Activated naive CD4-positive, alpha-beta T cell treated with anti-CD3 and anti-CD28 coated beads, Interleukin-2, amount 10 ng/mL, durations not matched to agents 7 days and 5 days (primary cell): ENCODE measurements at regions not wholly inside any gene's neighbourhood (a gene's known extent, or its start where the extent isn't known, plus 50 kb on each side); places are given as distances from the start of the nearest gene placed in this dataset.
"Not testable (repeated sequence)": the region's sequence is repeated elsewhere in the genome, so short reads cannot be mapped to it uniquely, and the experiment has no call there.

Experiments used
- CTCF ChIA-PET: fragments of 350-600 bp; sonication (Branson Sonifier 250); formaldehyde crosslinking; loops from one replicate; lab custom pipeline; 2021; ENCODE audit warnings: antibody characterized with exemption; lab: Charles Lee
- DNase-seq: peaks from one replicate; pipeline ENCODE4 v3.0.0-alpha.2; 2020
- H3K27ac Mint-ChIP-seq: one replicate; pipeline ENCODE4 v1.8.0; 2021; ENCODE audit warnings: mild to moderate bottlenecking, moderate library complexity, mixed read lengths
- H3K27me3 Mint-ChIP-seq: one replicate; pipeline ENCODE4 v1.8.0; 2021; ENCODE audit warnings: mild to moderate bottlenecking, mixed read lengths
- H3K36me3 Mint-ChIP-seq: one replicate; pipeline ENCODE4 v1.8.0; 2021; ENCODE audit warnings: mixed read lengths
- H3K4me1 Mint-ChIP-seq: one replicate; pipeline ENCODE4 v1.8.0; 2021; ENCODE audit warnings: mixed read lengths
- H3K4me3 Mint-ChIP-seq: one replicate; pipeline ENCODE4 v1.8.0; 2021; ENCODE audit warnings: mild to moderate bottlenecking, moderate library complexity, mixed read lengths
- H3K9me3 Mint-ChIP-seq: one replicate; pipeline ENCODE4 v1.8.0; 2021; ENCODE audit warnings: mixed read lengths

- DNase-seq, H3K9me3 Mint-ChIP-seq, H3K36me3 Mint-ChIP-seq, H3K27me3 Mint-ChIP-seq, CTCF ChIA-PET, H3K4me1 Mint-ChIP-seq, H3K4me3 Mint-ChIP-seq, H3K27ac Mint-ChIP-seq: not testable (repeated sequence)
Observed at GRCh38 chr3:150336363-150336762, 71.7 kb upstream of the TSC22D2 start.

DNA sequence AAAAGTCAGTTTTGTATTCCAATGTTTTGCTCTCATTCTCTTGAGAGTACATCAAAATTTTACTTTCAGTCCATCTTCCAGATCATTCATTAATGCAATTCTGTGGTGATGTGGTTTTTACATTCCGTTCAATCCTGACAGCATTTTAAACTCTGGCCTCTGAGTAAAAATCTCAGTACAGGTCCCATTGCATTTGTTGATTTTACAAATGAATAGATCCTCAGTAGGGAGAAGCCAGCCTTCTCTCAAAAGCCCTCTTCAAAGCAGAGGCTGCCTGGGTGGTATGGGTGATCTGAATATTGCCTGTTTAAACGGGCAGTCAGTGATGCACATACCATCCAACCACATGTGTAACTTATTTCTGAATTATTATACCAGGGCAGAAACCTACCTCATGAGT, 72.5 kb upstream of the TSC22D2 start:
- CTCF ChIA-PET, result no interaction called here
- Mint-ChIP-seq H3K4me1 (no peaks in the 10 kb centered on the region), H3K9me3 (no peaks in the 10 kb centered on the region), H3K27me3 (peaks cover 9% of the 10 kb centered on the region), H3K27ac (no peak overlapping the region), H3K36me3 (no peaks in the 10 kb centered on the region), H3K4me3 (no peak overlapping the region)
- DNase-seq, result no peak

GRCh38 chr3:150334974-150335373, 73.1 kb upstream of the TSC22D2 start:
- H3K4me3 Mint-ChIP-seq, result no peak overlapping the region
- no peak overlapping the region for H3K27ac Mint-ChIP-seq
- no peaks in the 10 kb centered on the region for H3K9me3 Mint-ChIP-seq
- H3K36me3 Mint-ChIP-seq, result no peaks in the 10 kb centered on the region
- CTCF ChIA-PET, result interaction anchor here (1.0 kb wide), 1 partner anchor 161 kb away, joined by 3 read pairs; no protein-coding TSS in a partner anchor
- no peaks in the 10 kb centered on the region for H3K4me1 Mint-ChIP-seq
- peaks cover 8% of the 10 kb centered on the region for H3K27me3 Mint-ChIP-seq
- no peak for DNase-seq

- H3K27me3 Mint-ChIP-seq, result peaks cover 8% of the 10 kb centered on the region
- CTCF ChIA-PET, result no interaction called here
- DNase-seq, result no peak
- H3K27ac Mint-ChIP-seq, result no peak overlapping the region
- no peak overlapping the region for H3K4me3 Mint-ChIP-seq
- no peaks in the 10 kb centered on the region for H3K9me3 Mint-ChIP-seq
- no peaks in the 10 kb centered on the region for H3K36me3 Mint-ChIP-seq
- H3K4me1 Mint-ChIP-seq, result no peaks in the 10 kb centered on the region
Observed at GRCh38 chr3:150333477-150333876, 74.6 kb upstream of the TSC22D2 start.

GRCh38 chr3:150331978-150332568, 76.0 kb upstream of the TSC22D2 start:
- Mint-ChIP-seq H3K27ac (no peak overlapping the region), H3K4me1 (no peaks in the 10 kb centered on the region), H3K36me3 (no peaks in the 10 kb centered on the region), H3K9me3 (no peaks in the 10 kb centered on the region), H3K4me3 (no peak overlapping the region), H3K27me3 (peaks cover 13% of the 10 kb centered on the region)
- CTCF ChIA-PET, result interaction anchor here (1.0 kb wide), 1 partner anchor 17 kb away, joined by 3 read pairs; no protein-coding TSS in a partner anchor
- DNase-seq, result no peak

DNA sequence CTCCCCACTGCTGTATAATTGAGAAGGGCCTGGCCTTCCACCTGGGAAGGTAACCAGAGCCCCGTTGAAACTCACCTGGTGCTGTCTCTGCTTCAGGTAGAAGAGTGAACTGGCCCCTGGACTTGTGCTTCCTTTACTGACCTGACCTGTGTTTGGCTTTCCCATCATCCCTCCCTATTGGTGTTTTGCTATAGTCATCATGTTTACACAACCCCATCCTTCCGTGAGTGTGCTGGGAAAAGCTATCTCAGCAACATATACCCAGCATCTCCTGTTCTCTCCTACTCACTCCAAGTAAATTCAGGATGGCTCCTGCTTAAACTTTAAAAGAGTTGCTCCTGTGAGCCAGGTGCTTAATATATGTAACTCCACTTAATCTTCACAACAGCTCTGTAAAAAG, 77.2 kb upstream of the TSC22D2 start:
- no peak for DNase-seq
- Mint-ChIP-seq H3K4me1 (no peaks in the 10 kb centered on the region), H3K9me3 (no peaks in the 10 kb centered on the region), H3K27ac (no peak overlapping the region), H3K36me3 (no peaks in the 10 kb centered on the region), H3K4me3 (no peak overlapping the region), H3K27me3 (peaks cover 13% of the 10 kb centered on the region)
- CTCF ChIA-PET, result interaction anchor here (1.8 kb wide), 1 partner anchor 164 kb away, joined by 8 read pairs; no protein-coding TSS in a partner anchor

DNA sequence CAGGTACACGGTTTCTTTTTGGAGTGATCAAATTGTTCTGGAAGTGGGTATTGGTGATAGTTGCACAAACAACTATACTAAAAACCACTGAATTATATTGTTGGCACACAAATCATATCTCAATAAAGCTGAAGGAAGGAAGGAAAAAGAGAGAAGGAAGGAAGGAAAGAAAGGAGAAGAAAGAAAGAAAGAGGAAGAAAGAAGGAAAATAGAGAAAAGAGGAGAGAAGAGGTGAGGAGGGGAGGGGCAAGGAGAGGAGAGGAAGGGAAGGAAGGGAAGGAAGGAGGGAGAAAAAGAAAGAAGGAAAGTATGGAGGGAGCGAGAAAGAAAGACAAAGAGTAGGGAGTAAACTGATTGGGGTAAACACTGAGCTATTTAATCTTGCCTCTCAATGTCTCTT, 77.9 kb upstream of the TSC22D2 start:
- Mint-ChIP-seq H3K27me3 (peaks cover 13% of the 10 kb centered on the region), H3K4me1 (no peaks in the 10 kb centered on the region), H3K9me3 (no peaks in the 10 kb centered on the region), H3K4me3 (no peak overlapping the region), H3K27ac (no peak overlapping the region), H3K36me3 (no peaks in the 10 kb centered on the region)
- CTCF ChIA-PET, result interaction anchor here (1.8 kb wide), 1 partner anchor 165 kb away, joined by 8 read pairs; no protein-coding TSS in a partner anchor
- DNase-seq, result no peak

DNA sequence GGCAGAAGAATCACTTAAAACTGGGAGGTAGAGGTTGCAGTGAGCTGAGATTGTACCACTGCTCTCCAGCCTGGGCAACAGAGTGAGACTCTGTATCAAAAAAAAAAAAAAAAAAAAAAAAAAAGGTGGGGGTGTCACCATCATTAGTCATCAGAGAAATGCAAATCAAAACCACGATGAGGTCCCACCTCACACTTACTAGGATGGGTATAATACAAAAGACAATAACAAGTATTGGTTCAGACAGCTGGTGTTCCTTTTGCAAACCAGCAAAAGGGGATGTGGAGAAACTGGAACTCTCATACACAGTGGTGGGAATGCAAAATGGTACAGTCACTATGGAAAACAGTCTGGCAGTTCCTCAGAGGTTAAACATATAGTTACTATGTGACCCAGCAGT, 78.7 kb upstream of the TSC22D2 start:
- H3K9me3 Mint-ChIP-seq, result no peaks in the 10 kb centered on the region

DNA sequence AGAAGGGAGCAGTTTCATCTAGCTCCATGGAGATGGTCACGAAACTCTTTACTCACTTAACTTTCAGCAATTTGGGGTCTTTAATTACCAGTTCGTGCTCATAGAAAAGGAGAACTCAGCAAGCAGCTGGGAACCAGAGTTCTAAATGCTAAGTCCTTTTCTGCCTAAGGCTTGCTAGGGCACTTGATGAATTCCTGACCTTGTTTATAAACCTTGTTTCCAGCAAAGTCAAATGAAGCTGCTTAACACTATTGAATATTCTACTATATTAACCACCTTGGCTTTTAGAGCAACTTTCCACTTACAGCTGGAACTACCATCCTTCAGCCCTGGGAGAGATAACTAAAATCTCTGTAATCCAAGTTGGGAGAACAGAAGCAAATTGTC, 79.5 kb upstream of the TSC22D2 start:
- Mint-ChIP-seq H3K9me3 (no peaks in the 10 kb centered on the region), H3K27ac (no peak overlapping the region), H3K4me1 (no peaks in the 10 kb centered on the region), H3K36me3 (no peaks in the 10 kb centered on the region), H3K4me3 (no peak overlapping the region), H3K27me3 (peaks cover 13% of the 10 kb centered on the region)
- CTCF ChIA-PET, result interaction anchor here (0.6 kb wide), 1 partner anchor 41 kb away, joined by 3 read pairs; no protein-coding TSS in a partner anchor
- no peak for DNase-seq

More for the DNA sequence above, 78.7 kb upstream of the TSC22D2 start:
- no peaks in the 10 kb centered on the region for H3K4me1 Mint-ChIP-seq
- H3K27me3 Mint-ChIP-seq, result peaks cover 13% of the 10 kb centered on the region
- CTCF ChIA-PET, result interaction anchor here (1.8 kb wide), 1 partner anchor 166 kb away, joined by 8 read pairs; no protein-coding TSS in a partner anchor
- H3K4me3 Mint-ChIP-seq, result no peak overlapping the region
- H3K36me3 Mint-ChIP-seq, result no peaks in the 10 kb centered on the region
- no peak overlapping the region for H3K27ac Mint-ChIP-seq
- no peak for DNase-seq

GRCh38 chr3:150327678-150328653, 80.1 kb upstream of the TSC22D2 start:
- CTCF ChIA-PET, result interaction anchor here (0.6 kb wide), 1 partner anchor 40 kb away, joined by 3 read pairs; no protein-coding TSS in a partner anchor

DNA sequence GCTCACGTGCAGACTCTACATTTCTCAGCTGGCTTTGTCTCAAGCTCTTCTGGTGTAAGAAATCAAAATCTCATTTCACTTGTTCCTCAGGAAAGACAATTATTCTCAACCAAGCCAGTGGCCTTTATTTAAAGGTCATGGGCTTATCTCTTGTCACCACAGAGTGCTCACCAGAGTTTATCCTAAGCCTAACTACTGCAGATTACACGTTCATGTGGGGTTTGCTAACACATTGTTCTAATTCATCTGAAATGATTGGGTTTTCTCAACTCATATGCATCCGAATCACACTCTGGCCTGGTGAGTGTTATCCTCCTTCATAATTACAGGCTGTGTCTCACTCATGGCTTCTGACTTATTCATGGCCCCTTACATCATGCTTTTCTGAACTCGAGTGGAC, 83.3 kb upstream of the TSC22D2 start:
- Mint-ChIP-seq H3K36me3 (no peaks in the 10 kb centered on the region), H3K4me3 (no peak overlapping the region), H3K9me3 (no peaks in the 10 kb centered on the region), H3K27me3 (peaks cover 9% of the 10 kb centered on the region), H3K27ac (no peak overlapping the region), H3K4me1 (no peaks in the 10 kb centered on the region)
- CTCF ChIA-PET, result interaction anchor here (1.5 kb wide), 1 partner anchor 9 kb away, joined by 3 read pairs; no protein-coding TSS in a partner anchor
- no peak for DNase-seq

More at GRCh38 chr3:150327678-150328653, 80.1 kb upstream of the TSC22D2 start:
- no peaks in the 10 kb centered on the region for H3K4me1 Mint-ChIP-seq
- DNase-seq, result no peak
- H3K4me3 Mint-ChIP-seq, result no peak overlapping the region
- no peaks in the 10 kb centered on the region for H3K9me3 Mint-ChIP-seq
- peaks cover 13% of the 10 kb centered on the region for H3K27me3 Mint-ChIP-seq
- no peaks in the 10 kb centered on the region for H3K36me3 Mint-ChIP-seq
- H3K27ac Mint-ChIP-seq, result no peak overlapping the region

- H3K4me1 Mint-ChIP-seq, result no peaks in the 10 kb centered on the region
- H3K27me3 Mint-ChIP-seq, result peaks cover 9% of the 10 kb centered on the region
- CTCF ChIA-PET, result interaction anchor here (1.5 kb wide), 1 partner anchor 9 kb away, joined by 3 read pairs; no protein-coding TSS in a partner anchor
- no peaks in the 10 kb centered on the region for H3K36me3 Mint-ChIP-seq
- no peaks in the 10 kb centered on the region for H3K9me3 Mint-ChIP-seq
- H3K4me3 Mint-ChIP-seq, result no peak overlapping the region
- no peak overlapping the region for H3K27ac Mint-ChIP-seq
- DNase-seq, result no peak
Observed at GRCh38 chr3:150324245-150324644, 83.9 kb upstream of the TSC22D2 start.

GRCh38 chr3:150323770-150324169, 84.3 kb upstream of the TSC22D2 start:
- Mint-ChIP-seq H3K4me3 (no peak overlapping the region), H3K4me1 (no peaks in the 10 kb centered on the region), H3K36me3 (no peaks in the 10 kb centered on the region), H3K27ac (no peak overlapping the region), H3K27me3 (peaks cover 9% of the 10 kb centered on the region), H3K9me3 (no peaks in the 10 kb centered on the region)
- no peak for DNase-seq
- CTCF ChIA-PET, result no interaction called here

DNA sequence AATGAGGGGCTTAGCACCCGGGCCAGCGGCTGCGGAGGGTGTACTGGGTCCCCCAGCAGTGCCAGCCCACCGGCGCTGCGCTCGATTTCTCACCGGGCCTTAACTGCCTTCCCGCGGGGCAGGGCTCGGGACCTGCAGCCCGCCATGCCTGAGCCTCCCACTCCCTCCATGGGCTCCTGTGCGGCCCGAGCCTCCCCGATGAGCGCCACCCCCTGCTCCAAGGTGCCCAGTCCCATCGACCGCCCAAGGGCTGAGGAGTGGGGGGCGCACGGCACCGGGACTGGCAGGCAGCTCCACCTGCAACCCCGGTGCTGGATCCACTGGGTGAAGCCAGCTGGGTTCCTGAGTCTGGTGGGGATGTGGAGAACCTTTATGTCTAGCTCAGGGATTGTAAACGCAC, 85.0 kb upstream of the TSC22D2 start:
- H3K27ac Mint-ChIP-seq, H3K4me3 Mint-ChIP-seq, H3K27me3 Mint-ChIP-seq, DNase-seq, CTCF ChIA-PET, H3K4me1 Mint-ChIP-seq, H3K36me3 Mint-ChIP-seq, H3K9me3 Mint-ChIP-seq: not testable (repeated sequence)
